Smooth muscle cell (in vitro differentiated cells): ENCODE measurements at regions not wholly inside any gene's neighbourhood (a gene's known extent, or its start where the extent isn't known, plus 50 kb on each side); places are given as distances from the start of the nearest gene placed in this dataset.

Experiments used
- DNase-seq: peaks from one replicate; lab custom pipeline; 2025; ENCODE audit not compliant: unreplicated experiment; lab: John Stamatoyannopoulos, UW
- H2AFZ ChIP-seq: fragments of 200-600 bp; sonication (generic); 2 replicates; pipeline ENCODE4 v1.6.0; 2016; ENCODE audit warnings: antibody characterized with exemption, low read depth, mild to moderate bottlenecking
- H3F3A ChIP-seq: fragments of 200-600 bp; sonication (generic); 2 replicates; pipeline ENCODE4 v1.6.0; 2017; ENCODE audit warnings: antibody characterized with exemption, low read depth
- H3K27ac ChIP-seq: fragments of 200-600 bp; sonication (generic); 2 replicates; pipeline ENCODE4 v1.5.1; 2016; ENCODE audit warnings: low read depth, mild to moderate bottlenecking
- H3K27me3 ChIP-seq: fragments of 200-600 bp; sonication (generic); 2 replicates; pipeline ENCODE4 v1.6.1; 2016; ENCODE audit warnings: low read depth, mild to moderate bottlenecking
- H3K36me3 ChIP-seq: fragments of 200-600 bp; sonication (generic); 2 replicates; pipeline ENCODE4 v1.5.1; 2016; ENCODE audit warnings: low read depth
- H3K4me1 ChIP-seq: fragments of 200-600 bp; sonication (generic); 2 replicates; pipeline ENCODE4 v1.5.1; 2016; ENCODE audit warnings: low read depth
- H3K4me2 ChIP-seq: fragments of 200-600 bp; sonication (generic); 2 replicates; pipeline ENCODE4 v1.6.0; 2016; ENCODE audit warnings: mild to moderate bottlenecking
- H3K4me3 ChIP-seq: fragments of 200-600 bp; sonication (generic); 2 replicates; pipeline ENCODE4 v1.5.1; 2016; ENCODE audit warnings: mild to moderate bottlenecking
- H3K79me2 ChIP-seq: fragments of 200-600 bp; sonication (generic); 2 replicates; pipeline ENCODE4 v1.6.0; 2016; ENCODE audit warnings: low read depth, mild to moderate bottlenecking
- H3K9ac ChIP-seq: fragments of 200-600 bp; sonication (generic); 2 replicates; pipeline ENCODE4 v1.6.0; 2016; ENCODE audit warnings: low read depth
- H3K9me3 ChIP-seq: fragments of 200-600 bp; sonication (generic); replicated peaks from 2 replicates; pipeline ENCODE4 v1.5.1; 2016; ENCODE audit warnings: low read depth
- H4K20me1 ChIP-seq: fragments of 200-600 bp; sonication (generic); 2 replicates; pipeline ENCODE4 v1.6.0; 2016; ENCODE audit warnings: low read depth
- WGBS: methylation state at CpG from one replicate; pipeline ENCODE4 v1.1.7; 2016; ENCODE audit warnings: low lambda C conversion rate; 5-methylcytosine and 5-hydroxymethylcytosine counted together
- TF ChIP-seq, protein P1 (sequence below): fragments of 200-600 bp; sonication (generic); IDR thresholded peaks from 2 replicates; pipeline ENCODE4 v1.5.1; 2017; ENCODE audit warnings: borderline replicate concordance, mild to moderate bottlenecking, antibody characterized with exemption; ENCODE audit not compliant: insufficient read depth, poor library complexity, severe bottlenecking

DNA sequence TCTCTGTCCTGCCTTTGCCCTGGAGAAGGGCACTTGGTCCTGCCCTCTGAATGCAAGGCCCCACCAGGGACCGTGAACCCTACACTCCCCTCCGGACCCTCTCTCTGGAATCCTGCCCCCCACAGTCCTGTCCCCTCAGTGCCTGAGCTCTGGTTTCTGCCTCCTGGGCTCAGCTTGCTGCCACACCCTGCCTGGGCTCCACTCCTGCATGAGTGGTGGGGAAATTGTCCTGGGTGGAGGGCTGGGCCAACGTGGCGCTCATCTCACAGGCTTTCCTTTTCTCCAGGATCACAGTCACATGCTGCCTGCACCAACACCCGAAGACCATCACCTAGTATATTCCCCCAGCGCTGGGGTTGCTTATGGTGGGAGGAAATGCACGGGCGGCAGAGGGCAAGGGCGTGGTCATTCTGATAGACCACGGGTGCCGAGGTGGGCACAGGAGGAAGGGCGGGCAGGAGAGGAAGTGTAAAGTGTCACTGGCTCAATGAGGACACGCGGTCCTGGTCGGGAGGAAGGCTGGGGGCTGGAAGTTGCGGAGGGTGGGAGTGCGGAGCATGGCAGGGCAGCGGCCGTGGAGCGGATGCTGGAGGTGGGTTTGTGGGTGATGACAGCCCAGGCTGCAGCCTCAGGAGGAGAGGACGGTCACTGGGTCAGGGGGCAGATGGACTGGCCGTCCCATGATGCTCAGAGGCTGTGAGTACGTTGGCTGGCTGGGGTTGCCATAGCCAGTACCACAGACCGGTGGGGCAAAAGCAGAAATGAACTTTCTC lies 99.5 kb downstream of the KIF26A start:
- TF ChIP-seq, protein P1, sequence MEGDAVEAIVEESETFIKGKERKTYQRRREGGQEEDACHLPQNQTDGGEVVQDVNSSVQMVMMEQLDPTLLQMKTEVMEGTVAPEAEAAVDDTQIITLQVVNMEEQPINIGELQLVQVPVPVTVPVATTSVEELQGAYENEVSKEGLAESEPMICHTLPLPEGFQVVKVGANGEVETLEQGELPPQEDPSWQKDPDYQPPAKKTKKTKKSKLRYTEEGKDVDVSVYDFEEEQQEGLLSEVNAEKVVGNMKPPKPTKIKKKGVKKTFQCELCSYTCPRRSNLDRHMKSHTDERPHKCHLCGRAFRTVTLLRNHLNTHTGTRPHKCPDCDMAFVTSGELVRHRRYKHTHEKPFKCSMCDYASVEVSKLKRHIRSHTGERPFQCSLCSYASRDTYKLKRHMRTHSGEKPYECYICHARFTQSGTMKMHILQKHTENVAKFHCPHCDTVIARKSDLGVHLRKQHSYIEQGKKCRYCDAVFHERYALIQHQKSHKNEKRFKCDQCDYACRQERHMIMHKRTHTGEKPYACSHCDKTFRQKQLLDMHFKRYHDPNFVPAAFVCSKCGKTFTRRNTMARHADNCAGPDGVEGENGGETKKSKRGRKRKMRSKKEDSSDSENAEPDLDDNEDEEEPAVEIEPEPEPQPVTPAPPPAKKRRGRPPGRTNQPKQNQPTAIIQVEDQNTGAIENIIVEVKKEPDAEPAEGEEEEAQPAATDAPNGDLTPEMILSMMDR, result no peak
- H3K27ac ChIP-seq, result no peak overlapping the region
- H3K4me2 ChIP-seq, result no peak overlapping the region
- 89% methylated on average over 21 of the region's 24 CpGs for WGBS
- no peak for DNase-seq
- no peaks in the 10 kb centered on the region for H3K4me1 ChIP-seq
- H2AFZ ChIP-seq, result no peak overlapping the region
- H3K27me3 ChIP-seq, result no peaks in the 10 kb centered on the region
- no peaks in the 10 kb centered on the region for H3F3A ChIP-seq
- no peak overlapping the region for H3K9ac ChIP-seq
- no peaks in the 10 kb centered on the region for H3K9me3 ChIP-seq
- H3K36me3 ChIP-seq, result no peaks in the 10 kb centered on the region
- H4K20me1 ChIP-seq, result no peaks in the 10 kb centered on the region
- no peaks in the 10 kb centered on the region for H3K79me2 ChIP-seq
- no peak overlapping the region for H3K4me3 ChIP-seq

DNA sequence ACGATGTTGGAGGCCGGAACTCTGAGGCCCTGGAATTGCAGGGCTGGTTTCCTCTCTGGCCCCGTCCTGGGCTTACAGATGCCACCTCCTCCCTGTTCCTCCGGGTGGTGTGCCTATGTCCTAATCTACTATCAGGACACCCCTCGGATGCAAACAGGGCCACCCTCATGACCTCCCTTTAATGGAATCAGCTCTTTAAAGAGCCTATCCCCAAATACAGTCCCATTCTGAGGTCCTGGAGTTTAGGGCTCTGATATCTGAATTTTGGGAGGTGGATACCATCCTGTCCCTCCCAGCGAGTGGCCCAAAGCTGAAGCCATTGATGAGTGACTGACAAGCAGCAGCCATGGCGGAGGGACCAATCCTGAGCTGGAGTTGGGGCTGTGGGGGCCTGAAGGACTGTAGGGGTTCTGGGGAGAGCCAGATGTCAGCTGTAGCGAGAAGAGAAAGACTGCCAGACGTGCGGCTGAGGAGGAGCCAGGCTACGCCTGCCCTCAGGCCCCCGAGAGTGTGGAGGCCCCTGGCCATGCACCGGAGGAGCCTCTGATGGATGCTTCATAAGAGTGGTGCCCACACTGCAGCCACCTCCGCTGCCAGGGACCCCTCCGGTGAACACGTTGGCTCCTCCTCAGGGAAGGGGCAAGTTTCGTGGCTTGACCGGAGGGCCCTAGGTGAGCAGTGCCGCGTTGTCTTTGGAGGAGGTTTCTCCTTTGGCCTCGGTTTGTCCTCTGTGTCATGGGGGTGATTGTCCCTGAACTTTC lies 100.2 kb downstream of the KIF26A start:
- no peak overlapping the region for H3K4me2 ChIP-seq
- no peaks in the 10 kb centered on the region for H4K20me1 ChIP-seq
- H3K4me1 ChIP-seq, result no peaks in the 10 kb centered on the region
- no peak overlapping the region for H3K27ac ChIP-seq
- WGBS, result 93% methylated on average over 20 of the region's 21 CpGs
- H2AFZ ChIP-seq, result no peak overlapping the region
- H3F3A ChIP-seq, result no peaks in the 10 kb centered on the region
- no peak overlapping the region for H3K9ac ChIP-seq
- no peak for DNase-seq
- no peaks in the 10 kb centered on the region for H3K27me3 ChIP-seq
- no peaks in the 10 kb centered on the region for H3K9me3 ChIP-seq
- H3K4me3 ChIP-seq, result no peak overlapping the region
- no peaks in the 10 kb centered on the region for H3K36me3 ChIP-seq
- H3K79me2 ChIP-seq, result no peaks in the 10 kb centered on the region
- TF ChIP-seq, protein P1, result no peak

DNA sequence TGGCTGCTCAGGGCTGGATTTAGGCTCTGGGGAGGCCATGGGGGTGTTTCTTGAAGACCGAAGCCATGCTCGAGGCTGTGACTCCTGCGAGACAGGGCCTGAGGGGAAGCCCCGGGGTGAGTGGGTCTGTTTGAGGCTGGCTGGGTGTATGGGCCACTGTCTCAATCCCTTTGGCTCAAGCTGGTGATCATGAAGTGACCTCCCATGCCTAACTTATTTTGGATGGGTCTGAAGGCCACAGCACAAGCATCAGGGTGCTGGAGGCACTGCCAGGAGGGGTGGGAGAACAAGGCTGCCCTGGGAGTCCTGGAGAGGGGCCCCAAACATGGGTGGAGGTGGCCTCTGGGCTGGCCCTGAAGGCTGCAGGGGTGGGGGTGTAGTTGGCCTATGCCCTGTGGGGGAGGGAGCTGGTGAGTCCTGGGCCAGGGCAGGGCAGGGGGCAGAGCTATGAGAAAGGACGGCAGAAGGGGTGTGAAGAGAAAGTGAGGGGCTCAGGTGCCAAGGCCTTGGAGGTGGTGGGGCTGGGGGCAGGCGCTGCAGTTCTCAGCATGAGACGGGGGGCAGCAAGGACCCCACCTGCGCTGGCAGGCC lies 100.9 kb downstream of the KIF26A start:
- Histone ChIP-seq H2AFZ (no peak overlapping the region), H3K9me3 (no peaks in the 10 kb centered on the region), H3K4me2 (no peak overlapping the region), H3K9ac (no peak overlapping the region), H3F3A (no peaks in the 10 kb centered on the region), H3K27ac (no peak overlapping the region), H3K4me3 (no peak overlapping the region), H3K27me3 (no peaks in the 10 kb centered on the region), H3K4me1 (no peaks in the 10 kb centered on the region), H3K36me3 (no peaks in the 10 kb centered on the region), H4K20me1 (no peaks in the 10 kb centered on the region), H3K79me2 (no peaks in the 10 kb centered on the region)
- WGBS, result 85% methylated on average over 6 of the region's 8 CpGs
- no peak for DNase-seq
- TF ChIP-seq, protein P1, result no peak
